Ascending aorta (tissue), 2 donors: ENCODE measurements at regions not wholly inside any gene's neighbourhood (a gene's known extent, or its start where the extent isn't known, plus 50 kb on each side); places are given as distances from the start of the nearest gene placed in this dataset.
"Not testable (repeated sequence)": the region's sequence is repeated elsewhere in the genome, so short reads cannot be mapped to it uniquely, and the experiment has no call there.

Source experiments
- DNase-seq, 2 donors: peaks; one replicate each; pipeline ENCODE4 v3.0.0-alpha.2; 2019; ENCODE audit warnings: low spot score in 2 of 2
- H3K27ac ChIP-seq, 2 donors: fragments of 200-600 bp; sonication (generic); one replicate each; pipeline ENCODE4 v1.5.1; 2016 to 2017; ENCODE audit warnings: mild to moderate bottlenecking in 1 of 2
- H3K27me3 ChIP-seq: fragments of 200-600 bp; sonication (generic); one replicate; pipeline ENCODE4 v1.5.1; 2017
- H3K36me3 ChIP-seq, 2 donors: fragments of 200-600 bp; sonication (generic); one replicate each; pipeline ENCODE4 v1.5.1; 2016
- H3K4me1 ChIP-seq, 2 donors: fragments of 200-600 bp; sonication (generic); one replicate each; pipeline ENCODE4 v1.5.1; 2016 to 2017; ENCODE audit warnings: mild to moderate bottlenecking in 1 of 2
- H3K4me3 ChIP-seq, 2 donors: fragments of 200-600 bp; sonication (generic); one replicate each; pipeline ENCODE4 v1.5.1; 2016 to 2017; ENCODE audit warnings: mild to moderate bottlenecking in 1 of 2
- H3K9me3 ChIP-seq, 2 donors: fragments of 200-600 bp; sonication (generic); one replicate each; pipeline ENCODE4 v1.5.1; 2016
- CTCF ChIP-seq, 3 experiments: fragments of 200-600 bp in 2 of 3; fragments of 450-650 bp in 1 of 3; sonication (generic) in 2 of 3; IDR thresholded peaks; one replicate each; pipeline ENCODE4 v1.5.1; 2016 to 2019; ENCODE audit warnings: antibody characterized with exemption in 3 of 3, mild to moderate bottlenecking in 1 of 3, moderate library complexity in 1 of 3
- intact Hi-C: fragments of 100-400 bp; cut with DNase I; formaldehyde crosslinking; loops from one replicate; pipeline ENCODE4 v1.15.1; 2023

GRCh38 chr9:96108691-96109380, 193.1 kb downstream of the HSD17B3 start:
- Histone ChIP-seq H3K9me3 (peaks cover 10 to 21% of the 10 kb centered on the region in 2 donors), H3K4me1 (no peaks in the 10 kb centered on the region), H3K27me3 (no peaks in the 10 kb centered on the region), H3K36me3 (no peaks in the 10 kb centered on the region), H3K4me3 (no peak overlapping the region), H3K27ac (no peak overlapping the region)
- TF ChIP-seq CTCF (IDR thresholded peaks at IDR 0.05), result no peak
- intact Hi-C loops, result no loop called here
- DNase-seq, result no peak

GRCh38 chr9:96107436-96107835, 194.5 kb downstream of the HSD17B3 start:
- H3K4me1 ChIP-seq, result no peaks in the 10 kb centered on the region
- no peak overlapping the region for H3K4me3 ChIP-seq
- no peak overlapping the region for H3K27ac ChIP-seq
- intact Hi-C loops, result no loop called here
- peaks cover 10 to 23% of the 10 kb centered on the region in 2 donors for H3K9me3 ChIP-seq
- no peak for DNase-seq
- H3K36me3 ChIP-seq, result no peaks in the 10 kb centered on the region
- TF ChIP-seq CTCF (IDR thresholded peaks at IDR 0.05), result no peak
- H3K27me3 ChIP-seq, result no peaks in the 10 kb centered on the region

GRCh38 chr9:96100385-96101300, 201.3 kb downstream of the HSD17B3 start:
- DNase-seq, result no peak
- TF ChIP-seq CTCF (IDR thresholded peaks at IDR 0.05), result no peak
- intact Hi-C loops, result no loop called here
- Histone ChIP-seq H3K4me1 (no peaks in the 10 kb centered on the region), H3K4me3 (no peak overlapping the region), H3K27ac (no peak overlapping the region), H3K36me3 (no peaks in the 10 kb centered on the region), H3K9me3 (peaks cover 3 to 16% of the 10 kb centered on the region in 2 donors), H3K27me3 (no peaks in the 10 kb centered on the region)

- H3K27ac ChIP-seq, DNase-seq, H3K36me3 ChIP-seq, H3K4me3 ChIP-seq, intact Hi-C loops, H3K9me3 ChIP-seq, H3K4me1 ChIP-seq, H3K27me3 ChIP-seq: not testable (repeated sequence)
Measured at GRCh38 chr9:96090630-96091029, 211.3 kb downstream of the HSD17B3 start.

- intact Hi-C loops, result no loop called here
- no peaks in the 10 kb centered on the region for H3K4me1 ChIP-seq
- H3K9me3 ChIP-seq, result no peaks in the 10 kb centered on the region
- H3K36me3 ChIP-seq, result no peaks in the 10 kb centered on the region
- no peak overlapping the region for H3K27ac ChIP-seq
- DNase-seq, result no peak
- H3K4me3 ChIP-seq, result no peak overlapping the region
- no peaks in the 10 kb centered on the region for H3K27me3 ChIP-seq
- TF ChIP-seq CTCF (IDR thresholded peaks at IDR 0.05), result no peak
Measured at GRCh38 chr9:96089452-96090085, 212.4 kb downstream of the HSD17B3 start.

GRCh38 chr9:96088510-96088909, 213.0 kb downstream of the ERCC6L2 start:
- no peaks in the 10 kb centered on the region for H3K36me3 ChIP-seq
- intact Hi-C loops, result no loop called here
- no peak for TF ChIP-seq CTCF (IDR thresholded peaks at IDR 0.05)

More at GRCh38 chr9:96088510-96088909, 213.0 kb downstream of the ERCC6L2 start:
- no peak overlapping the region for H3K27ac ChIP-seq
- no peaks in the 10 kb centered on the region for H3K9me3 ChIP-seq
- no peaks in the 10 kb centered on the region for H3K27me3 ChIP-seq
- H3K4me3 ChIP-seq, result no peak overlapping the region
- no peaks in the 10 kb centered on the region for H3K4me1 ChIP-seq
- no peak for DNase-seq
